NOMO-1 treated with dmso at 0.1 percent for 144 hours (cell line): ENCODE measurements at regions not wholly inside any gene's neighbourhood (a gene's known extent, or its start where the extent isn't known, plus 50 kb on each side); places are given as distances from the start of the nearest gene placed in this dataset.

Source experiments
- DNase-seq: peaks from one replicate; lab custom pipeline; 2025; ENCODE audit not compliant: unreplicated experiment; lab: John Stamatoyannopoulos, UW

DNA sequence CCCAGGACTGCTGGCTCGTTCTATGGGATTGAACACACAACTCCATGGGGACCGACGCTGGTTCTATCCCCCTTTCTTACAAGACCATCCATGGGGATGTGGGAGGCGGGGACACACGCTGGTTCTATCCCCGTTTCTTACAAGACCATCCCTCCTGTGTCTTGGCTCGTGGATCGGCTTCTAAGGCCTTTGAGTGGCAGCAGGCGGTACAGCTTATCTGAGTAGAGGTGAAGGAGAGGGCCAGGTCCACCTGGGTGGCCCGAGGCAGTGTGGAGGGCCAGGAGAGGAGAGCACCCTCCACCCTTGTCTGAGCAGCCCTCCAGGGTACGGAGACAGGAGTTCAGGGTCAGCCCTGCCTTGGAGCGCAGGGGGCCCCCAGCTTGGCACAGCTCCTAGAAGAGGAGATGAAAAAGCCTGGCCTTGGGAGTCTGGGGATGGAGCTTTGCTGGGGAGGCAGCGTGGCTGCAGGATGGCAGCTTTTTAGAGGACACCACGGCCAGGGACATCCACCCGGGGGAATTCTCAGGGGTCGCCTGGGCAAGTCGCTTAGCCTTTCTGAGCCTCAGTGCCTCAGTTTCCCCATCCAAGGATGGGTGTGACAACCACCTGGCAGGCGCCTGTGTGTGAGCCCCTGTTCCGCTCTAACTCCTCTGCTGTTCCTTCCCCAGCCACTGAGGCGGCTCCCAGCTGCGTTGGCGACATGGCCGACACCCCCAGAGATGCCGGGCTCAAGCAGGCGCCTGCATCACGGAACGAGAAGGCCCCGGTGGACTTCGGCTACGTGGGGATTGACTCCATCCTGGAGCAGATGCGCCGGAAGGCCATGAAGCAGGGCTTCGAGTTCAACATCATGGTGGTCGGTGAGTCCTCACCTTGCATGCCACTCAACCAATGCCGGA lies 341.0 kb downstream of the SEC14L1 start:
- DNase-seq = no peak

DNA sequence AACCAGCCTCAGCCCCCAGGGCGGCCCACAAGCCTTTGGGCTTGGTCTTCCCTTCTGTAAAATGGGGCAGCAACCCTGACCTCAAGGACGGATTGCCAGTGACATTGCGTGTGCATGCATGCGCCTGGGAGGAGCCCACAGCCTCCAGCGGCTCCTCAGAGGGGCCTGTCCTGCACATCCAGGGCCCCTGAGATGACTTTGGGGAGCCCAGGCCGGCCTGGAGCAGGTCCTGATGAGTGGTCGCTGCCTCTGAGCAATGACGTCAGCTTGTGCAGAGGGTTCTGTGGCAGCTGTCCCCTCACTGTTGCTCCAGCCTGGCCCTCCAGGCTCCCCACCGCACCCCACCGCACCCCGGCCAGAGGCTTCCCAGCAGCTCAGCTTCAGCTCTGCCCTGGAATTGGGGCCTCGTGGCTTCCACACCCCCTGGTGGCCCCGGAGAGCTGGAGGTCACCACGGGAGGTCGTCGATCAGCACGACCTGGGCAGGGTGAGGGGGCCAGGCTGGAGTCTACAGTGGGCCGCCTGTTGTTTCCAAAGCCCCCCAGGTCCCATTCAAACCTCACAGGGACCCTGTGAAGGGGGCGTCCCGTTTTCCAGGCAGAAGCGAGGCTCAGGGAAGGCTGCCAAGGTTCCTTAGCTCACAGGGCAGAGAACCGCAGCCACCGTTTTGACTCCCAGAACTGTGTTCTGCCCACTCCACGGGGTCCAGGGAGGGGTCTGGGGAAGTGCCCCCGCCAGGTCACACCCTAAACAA lies 341.8 kb downstream of the SEC14L1 start:
- DNase-seq = no peak

DNA sequence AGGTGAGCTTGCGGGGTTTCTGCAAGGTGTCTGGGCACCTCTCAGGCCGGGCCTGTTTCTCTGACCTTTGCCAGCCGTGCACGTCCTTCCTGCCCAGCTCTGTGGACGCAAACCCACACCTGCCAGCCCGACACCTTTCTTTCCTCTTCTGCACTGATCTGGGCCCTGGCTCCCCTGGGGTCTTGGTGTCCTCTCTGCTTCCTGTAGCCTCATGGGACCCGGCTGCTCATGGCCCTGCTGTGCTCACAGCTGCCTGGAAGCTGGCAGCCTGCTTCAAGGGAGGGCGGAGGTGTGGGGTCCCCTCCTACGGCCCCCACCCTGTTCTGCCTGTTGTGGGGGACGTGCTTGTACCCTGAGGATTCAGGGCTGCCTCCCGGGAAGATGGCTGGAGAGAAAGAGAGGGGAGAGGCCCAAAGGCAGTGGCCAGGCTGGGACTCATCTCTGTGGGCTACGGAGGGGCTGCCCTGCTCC lies 342.4 kb downstream of the SEC14L1 start:
- DNase-seq = no peak

DNA sequence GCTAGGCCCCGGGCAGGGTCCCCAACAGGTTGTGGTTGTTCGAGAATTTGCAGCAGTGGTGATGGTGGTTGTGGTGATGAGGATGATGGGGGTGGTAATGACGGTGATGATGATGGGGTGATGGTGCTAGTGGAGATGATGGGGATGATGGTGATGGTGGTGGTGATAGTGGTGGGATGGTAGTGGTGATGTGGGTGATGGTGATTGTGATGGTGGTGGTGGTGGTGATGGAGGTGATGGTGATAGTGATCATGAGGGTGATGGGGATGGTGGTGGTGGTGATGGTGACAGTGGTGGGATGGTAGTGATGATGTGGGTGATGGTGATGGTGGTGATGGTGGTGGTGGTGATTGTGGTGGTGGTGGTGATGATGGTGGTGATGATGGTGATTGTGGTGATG lies 343.3 kb downstream of the SEC14L1 start:
- no peak for DNase-seq

DNA sequence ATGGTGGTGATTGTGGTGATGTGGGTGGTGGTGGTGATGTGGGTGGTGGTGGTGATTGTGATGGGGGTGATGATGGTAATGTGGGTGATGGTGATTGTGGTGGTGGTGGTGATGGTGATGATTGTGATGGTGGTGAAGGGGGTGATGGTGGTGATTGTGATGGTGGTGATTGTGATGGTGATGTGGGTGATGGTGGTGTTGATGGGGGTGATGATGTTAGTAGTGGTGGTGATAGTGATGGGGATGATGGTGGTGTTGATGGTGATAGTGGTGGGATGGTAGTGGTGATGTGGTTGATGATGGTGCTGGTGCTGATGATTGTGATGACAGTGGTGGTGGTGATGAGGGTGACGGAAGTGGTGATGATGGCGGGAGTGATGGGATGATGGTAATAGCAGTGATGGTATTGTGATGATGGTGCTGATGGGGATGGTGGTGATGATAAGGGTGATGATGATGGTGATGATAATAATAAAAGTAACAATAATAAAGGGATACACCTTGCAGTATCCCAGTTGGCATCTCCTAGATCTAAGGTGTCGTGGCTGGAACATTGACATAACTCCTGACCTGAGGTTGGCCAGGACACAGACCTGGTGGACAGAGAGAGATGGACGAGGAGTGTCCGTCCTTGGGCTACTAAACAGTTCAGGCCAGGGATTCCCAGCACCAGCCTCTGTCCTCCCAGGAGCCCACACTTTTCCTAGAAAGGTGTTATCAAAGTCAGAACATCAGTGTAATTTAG lies 344.5 kb downstream of the SEC14L1 start:
- DNase-seq = no peak

DNA sequence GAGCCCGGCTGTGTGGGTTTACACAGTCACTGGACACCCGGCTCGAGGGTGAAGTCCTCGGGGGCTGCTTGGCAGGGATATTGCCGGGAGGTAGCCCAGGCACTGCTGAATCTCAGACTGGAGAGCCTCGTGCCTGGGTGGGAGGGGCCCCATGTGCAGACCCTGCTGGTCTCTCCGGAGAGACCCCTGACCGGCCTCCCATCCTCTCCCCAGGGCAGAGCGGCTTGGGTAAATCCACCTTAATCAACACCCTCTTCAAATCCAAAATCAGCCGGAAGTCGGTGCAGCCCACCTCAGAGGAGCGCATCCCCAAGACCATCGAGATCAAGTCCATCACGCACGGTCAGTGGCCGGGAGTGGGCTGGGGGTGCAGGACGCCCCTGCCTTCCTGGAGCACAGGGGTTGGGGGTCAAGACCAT lies 346.5 kb downstream of the SEC14L1 start:
- DNase-seq = no peak

DNA sequence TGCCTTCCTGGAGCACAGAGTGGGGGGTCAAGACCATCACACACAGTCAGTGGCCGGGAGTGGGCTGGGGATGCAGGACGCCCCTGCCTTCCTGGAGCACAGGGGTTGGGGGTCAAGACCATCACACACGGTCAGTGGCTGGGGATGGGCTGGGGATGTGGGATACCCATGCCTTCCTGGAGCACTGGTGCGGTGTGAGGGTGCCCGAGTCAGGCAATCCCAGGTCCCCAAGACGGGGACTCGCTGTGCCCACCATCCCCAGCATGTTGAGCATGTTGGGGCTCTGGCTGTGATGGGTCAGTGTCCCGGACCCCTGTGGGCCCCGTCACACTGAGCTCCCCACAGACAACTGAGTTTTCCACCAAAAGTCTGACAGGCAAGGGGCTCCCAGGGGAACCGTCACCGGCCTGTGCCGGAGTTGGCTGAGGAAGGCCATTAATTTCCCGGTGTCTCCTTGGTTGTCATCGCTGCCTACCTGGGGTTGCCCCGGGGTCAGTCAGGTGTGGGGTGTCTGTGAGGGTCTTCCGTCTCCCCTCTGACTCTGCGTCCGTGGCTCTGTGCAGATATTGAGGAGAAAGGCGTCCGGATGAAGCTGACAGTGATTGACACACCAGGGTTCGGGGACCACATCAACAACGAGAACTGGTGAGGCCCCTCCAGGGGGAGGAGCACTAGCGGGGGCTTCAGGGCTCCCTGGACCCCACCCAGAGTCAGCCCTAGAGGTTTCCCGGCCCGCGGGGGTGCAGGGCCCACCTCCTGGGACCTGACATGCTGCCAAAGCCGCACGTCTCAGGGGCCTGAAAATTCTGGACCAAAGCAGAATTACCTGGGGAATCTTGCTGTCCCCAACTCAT lies 347.1 kb downstream of the SEC14L1 start:
- DNase-seq = no peak

DNA sequence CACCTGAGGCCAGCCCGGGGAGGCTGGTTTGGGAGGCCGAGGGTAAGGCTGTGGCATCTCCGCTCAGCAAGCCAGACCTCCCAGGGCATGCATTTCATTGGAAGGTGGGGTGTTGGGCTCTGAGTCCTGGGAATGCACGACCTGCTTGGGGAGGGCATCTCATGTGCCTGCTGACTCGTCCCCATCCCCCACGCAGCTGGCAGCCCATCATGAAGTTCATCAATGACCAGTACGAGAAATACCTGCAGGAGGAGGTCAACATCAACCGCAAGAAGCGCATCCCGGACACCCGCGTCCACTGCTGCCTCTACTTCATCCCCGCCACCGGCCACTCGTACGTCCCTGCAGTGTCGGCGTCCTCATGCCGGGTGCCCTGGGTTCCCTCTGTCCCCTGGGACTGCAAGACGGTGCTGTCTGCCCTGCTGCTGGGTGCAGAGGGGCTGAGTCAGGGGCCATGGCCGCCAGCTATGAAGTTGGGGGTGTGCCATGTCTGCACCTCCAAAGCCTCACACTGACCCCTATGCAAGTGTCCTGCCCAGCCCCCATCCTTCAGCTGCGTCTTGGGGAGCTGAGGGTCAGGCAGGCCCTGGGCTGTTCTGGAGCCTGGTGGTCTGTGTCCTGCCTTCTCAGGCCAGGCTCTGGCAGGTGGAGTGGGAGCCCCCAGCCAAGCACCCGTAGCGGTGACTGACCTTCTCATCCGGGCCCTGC lies 347.9 kb downstream of the SEC14L1 start:
- no peak for DNase-seq

DNA sequence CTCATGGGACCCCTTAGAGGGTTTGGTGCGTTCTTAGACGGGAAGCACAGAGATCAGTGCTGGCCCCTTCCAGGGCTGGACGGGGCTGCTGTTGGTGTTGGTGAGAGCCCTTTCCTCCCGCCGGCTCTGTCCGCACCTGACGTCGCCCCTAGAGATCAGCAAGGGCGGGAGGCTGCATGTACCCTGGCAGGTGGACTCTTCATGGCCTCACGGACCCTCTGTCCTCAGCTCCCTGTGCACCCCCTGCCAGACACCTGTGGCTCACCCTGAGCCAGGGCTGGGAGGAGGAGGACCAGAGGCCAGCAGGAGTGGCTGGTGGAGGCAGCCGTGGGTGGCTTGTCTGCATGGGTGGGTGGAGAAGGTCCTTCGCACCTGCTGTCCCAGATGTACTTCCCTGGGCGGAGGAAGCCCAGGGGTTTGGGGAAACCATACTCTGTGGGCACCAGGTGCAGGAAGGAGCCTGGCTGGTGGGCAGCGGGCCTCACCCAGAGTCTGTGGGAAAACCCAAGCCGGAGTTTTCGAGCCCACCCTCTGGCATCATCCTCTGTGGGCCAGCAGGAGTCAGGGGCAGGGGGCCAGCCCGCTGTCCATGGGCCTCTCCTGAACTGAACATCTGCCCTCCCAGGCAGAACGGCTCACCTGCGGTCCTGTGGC lies 348.6 kb downstream of the SEC14L1 start:
- DNase-seq = no peak

DNA sequence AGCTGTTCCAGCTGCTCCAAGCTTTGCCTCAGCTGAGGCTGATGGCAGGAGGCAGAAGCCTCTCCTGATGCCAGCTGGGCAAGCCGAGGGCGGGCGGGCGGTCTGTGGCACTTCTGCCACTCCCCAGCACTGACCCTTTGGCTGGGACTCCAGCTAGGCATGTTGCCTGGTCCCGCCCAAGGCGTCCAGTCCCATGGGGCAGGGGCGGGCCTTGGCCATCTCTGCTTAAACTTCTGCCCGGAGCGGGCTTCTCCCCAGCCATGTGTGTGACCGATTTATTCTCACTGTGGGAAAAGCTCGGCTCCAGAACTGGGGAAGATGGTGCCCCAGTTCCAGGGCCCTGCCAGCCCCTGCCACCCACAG lies 349.1 kb downstream of the SEC14L1 start:
- DNase-seq = no peak

DNA sequence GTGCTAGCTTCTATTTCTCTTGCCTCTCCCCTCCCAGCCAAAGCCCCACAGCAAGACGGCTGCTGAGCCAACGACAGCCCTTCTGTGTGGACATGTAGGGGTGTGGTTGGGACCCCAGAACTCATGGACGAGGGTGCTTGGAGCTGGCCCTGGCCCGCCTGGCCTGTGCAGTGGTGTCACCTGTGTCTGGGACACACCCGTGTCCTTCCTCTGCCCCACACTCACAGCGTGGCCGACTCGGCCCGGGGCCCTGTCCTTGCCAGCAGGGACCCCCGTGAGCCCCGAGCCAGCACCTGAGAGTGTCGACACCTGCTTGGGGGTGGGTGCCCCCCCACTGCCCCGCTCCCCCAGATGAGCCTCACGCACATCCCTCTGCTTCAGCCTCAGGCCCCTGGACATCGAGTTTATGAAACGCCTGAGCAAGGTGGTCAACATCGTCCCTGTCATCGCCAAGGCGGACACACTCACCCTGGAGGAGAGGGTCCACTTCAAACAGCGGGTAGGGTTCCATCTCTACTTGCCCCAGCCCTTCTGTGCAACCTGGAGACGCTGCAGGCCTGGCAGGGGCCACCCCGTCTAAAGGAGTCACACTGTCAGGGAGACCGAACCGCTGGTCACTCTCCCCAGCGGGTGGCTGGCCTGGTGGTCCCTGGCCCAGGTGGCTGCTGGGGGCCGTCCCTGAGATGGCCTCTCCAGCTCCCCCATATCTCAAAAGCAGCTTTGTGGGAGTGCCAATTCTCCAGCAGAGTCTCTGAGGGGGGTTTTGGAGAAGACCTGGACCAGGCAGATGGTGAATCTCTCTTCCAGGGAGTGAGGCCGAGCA lies 349.8 kb downstream of the SEC14L1 start:
- DNase-seq = no peak

DNA sequence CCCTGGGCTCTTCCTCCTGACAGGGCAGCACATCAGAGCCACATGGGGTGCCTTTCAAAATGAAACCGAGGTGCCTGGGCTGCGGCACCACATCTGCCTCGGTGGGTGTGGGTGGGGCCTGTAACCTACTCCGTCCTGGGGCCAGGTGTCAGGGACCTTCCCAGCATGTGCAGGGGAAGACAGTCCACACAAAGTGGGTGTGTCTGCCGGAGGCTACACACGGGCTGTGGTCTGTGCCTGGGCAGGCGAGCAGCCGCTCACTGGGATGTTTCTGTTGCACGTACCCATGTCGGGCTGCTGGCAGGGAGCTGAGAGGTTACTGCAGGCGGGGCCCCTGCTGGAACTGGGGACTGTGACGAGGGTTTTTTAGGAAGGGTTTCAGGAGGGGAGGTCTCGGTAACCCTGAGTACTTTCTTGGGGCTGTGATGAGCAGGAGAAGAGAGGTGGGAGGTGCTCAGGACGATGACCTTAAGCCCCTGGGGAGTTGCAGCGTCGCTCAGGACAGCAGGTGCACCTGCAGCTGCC lies 351.2 kb downstream of the SEC14L1 start:
- no peak for DNase-seq

DNA sequence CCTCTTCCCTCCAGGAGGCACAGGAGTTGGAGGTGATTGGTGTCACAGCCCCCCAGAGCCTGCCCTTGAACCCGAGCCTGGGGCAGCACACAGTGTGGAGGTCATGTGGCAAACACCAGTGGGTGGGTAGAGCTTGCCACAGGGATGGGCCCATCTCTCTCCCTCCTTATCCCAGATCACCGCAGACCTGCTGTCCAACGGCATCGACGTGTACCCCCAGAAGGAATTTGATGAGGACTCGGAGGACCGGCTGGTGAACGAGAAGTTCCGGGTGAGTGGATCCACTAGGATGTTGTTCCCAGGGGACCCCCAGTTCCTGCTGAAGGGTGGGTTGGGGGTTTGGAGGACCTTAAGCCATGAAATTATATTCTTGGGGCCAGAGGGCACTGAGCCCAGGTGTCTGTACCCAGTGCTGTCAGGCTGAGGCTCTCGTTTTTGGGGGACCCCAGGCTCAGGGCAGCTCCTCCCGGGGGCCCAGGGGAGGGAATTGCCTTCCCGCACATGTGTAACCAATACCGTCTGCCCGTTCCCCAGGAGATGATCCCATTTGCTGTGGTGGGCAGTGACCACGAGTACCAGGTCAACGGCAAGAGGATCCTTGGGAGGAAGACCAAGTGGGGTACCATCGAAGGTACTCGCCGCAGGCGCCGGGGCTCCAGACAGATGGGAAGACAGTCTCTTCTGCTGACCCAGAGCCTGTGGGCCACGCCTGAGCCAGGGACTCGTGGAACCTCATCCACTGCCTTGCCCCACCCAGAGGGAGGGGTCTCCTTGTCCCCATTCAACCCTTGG lies 351.9 kb downstream of the SEC14L1 start:
- no peak for DNase-seq

DNA sequence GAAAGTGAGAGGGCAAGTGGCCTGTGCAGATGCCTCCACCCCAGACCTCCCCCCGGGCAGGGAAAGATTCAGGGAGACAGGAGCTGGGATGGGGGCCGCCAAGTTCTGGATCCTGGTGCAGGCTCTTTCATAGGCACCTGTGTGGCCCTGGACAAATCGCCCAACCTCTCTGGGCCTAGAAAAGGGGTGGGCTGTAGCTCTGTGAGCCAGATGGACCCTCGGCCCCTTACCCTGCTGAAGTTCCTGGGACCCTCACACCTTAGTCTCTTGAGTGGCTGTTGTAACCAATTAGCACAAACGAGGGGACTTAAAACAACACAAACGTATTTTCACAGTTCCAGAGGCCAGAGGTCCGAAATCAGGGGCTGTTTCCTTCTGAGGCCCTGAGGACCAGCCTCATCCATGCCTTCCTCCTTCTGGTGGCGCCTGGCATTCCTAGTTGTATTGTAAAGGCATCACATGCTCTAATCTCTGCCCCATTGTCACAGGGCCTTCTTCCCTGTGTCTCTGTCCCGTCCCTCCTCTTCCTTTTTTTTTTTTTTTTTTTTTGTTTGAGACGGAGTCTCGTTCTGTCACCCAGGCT lies 352.6 kb downstream of the SEC14L1 start:
- DNase-seq = no peak

DNA sequence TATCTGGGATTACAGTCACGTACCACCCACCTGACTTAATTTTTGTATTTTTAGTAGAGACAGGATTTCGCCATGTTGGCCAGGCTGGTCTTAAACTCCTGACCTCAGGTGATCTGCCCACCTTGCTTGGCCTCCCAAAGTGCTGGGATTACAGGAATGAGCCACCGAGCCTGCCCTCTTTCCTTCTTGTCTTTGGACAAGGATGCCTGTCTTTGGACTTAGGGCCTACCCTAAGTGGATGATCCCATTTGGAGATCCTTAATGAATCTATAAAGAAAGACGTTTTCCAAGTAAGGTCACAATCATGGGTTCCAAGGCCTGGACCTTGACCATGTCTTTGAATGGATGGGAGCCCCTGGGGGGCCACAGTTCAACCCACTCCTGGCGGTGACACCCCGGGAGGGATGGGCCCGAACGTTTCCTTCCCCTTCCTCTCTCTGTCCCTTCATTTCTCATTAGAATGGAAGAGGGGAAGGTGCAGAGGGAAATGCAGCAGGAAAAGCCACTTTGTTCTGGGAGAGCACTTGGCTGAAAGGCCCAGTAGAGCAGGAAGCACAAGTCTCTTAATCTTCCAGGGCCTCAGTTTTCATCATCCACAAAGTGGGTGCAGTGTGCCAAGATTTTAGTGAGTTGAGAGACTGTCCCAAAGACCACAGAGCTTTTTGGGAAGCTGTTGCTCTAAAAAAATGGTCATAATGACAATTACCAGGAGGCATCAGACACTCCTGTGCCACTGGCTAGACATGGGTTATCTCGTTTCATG lies 353.3 kb downstream of the SEC14L1 start:
- no peak for DNase-seq

DNA sequence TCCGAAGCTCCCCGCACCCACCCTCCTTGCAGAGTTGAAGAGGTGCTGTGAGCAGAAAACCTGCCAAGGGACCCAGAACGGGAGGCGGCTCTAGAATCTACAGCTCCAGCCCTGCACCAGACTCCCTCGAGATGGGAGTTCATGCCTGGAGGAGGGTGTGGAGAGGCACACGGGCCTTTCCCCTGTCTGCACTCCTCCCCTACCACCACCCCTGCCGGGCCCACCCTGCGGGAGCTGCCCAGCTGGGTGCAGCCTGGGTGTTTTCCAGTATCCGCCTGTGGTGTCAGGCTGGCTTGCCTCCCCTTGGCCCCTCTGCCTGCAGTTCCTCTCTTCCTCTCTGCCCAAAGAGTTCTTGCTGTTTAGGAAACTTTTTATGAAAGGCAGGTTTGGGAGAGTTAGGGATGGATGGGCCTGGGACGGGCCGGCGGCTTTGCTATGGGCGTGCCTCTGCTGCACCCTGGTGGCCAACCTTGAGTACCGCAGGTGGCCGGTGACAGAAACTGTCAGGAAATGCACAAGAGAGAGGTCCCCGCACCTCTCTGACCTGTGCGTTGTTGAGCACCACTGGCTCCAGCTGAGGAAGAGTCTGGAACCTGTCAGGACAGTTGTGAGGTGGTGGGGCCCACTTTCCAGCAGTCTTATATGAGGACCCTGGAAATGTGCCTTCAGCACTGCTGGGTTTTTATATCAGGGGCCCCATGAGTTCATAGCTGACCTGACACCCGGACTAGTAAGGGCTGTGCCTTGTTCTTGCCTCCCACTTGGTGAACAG lies 354.1 kb downstream of the SEC14L1 start:
- peak; percentile 62 for DNase-seq
